NCI-H2081 (cell line): ENCODE measurements at regions not wholly inside any gene's neighbourhood (a gene's known extent, or its start where the extent isn't known, plus 50 kb on each side); places are given as distances from the start of the nearest gene placed in this dataset.
"Not testable (repeated sequence)": the region's sequence is repeated elsewhere in the genome, so short reads cannot be mapped to it uniquely, and the experiment has no call there.

Experiments used
- DNase-seq, 2 experiments: peaks; one replicate each; lab custom pipeline; 2025; lab: John Stamatoyannopoulos, UW

DNA sequence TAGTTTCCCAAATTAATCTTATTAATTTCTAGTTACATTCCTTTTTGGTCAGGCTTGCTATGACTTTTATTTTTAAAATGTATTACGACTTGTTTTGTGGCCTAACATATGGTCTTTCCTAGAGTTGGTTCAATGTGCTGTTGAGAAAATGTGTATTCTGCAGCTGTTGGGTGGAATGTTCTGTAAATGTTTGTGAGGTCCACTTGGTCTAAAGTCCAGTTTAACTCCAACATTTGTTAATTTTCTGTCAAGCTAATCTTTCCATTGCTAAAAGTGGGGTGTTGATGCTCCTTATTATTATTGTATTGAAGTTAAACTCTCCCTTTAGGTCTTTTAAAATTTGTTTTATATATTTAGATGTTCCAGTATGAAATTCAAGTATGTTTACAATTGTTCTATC is 1010.8 kb upstream of the EDIL3 start:
- no peak for DNase-seq

DNA sequence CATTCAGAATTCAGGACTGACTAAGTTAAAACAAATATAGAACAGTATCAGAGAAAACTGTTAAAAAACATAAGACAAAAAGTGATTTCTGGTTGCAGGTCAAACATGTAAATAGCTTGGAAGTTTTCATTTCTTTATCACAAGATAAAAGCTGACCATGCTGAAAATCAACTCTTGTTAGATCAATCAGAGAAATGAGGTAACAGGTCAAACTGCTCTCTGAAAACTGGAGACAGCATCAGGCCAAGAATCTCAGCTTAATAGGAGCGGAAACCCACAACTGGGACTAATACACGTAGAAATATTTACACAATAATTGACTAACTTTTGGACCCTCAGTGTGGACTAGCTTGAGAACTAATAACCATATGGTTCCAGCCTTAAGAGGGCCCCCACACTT is 1012.8 kb upstream of the EDIL3 start:
- no peak for DNase-seq

DNA sequence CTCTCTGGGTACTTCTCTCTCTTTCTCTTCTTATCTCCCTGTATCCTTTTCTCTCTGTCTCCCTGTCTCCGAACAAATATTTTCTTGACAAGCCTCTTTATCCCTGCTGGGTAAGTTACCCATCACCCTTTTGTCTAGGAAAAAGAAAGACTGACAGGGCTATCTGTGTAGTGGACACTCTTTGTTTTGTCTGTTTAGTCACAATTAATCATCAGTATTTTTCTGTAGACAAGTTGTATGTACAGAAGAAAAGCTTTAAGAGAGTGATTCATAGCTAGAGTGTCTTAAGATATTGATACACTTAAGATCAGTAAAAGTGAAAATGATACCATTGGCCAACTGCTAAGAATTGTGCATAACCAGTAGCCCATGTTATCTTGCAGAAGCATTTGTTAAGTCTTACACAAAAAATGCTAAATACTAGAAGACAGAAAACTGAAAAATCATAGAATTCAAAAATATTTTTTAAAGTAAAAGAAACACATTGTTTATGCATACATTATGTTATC is 1043.8 kb upstream of the EDIL3 start:
- no peak for DNase-seq

DNA sequence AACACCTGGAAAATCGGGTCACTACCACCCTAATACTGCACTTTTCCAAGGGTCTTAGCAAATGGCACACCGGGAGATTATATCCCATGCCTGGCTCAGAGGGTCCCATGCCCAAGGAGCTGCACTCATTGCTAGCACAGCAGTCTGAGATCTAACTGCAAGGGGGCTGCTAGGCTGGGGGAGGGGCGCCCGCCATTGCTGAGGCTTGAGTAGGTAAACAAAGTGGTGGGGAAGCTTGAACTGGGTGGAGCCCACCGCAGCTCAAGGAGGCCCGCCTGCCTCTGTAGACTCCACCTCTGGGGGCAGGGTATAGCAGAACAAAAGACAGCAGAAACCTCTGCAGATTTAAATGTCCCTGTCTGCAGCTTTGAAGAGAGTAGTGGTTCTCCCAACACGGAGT is 1047.0 kb upstream of the EDIL3 start:
- not testable (repeated sequence) for DNase-seq

DNA sequence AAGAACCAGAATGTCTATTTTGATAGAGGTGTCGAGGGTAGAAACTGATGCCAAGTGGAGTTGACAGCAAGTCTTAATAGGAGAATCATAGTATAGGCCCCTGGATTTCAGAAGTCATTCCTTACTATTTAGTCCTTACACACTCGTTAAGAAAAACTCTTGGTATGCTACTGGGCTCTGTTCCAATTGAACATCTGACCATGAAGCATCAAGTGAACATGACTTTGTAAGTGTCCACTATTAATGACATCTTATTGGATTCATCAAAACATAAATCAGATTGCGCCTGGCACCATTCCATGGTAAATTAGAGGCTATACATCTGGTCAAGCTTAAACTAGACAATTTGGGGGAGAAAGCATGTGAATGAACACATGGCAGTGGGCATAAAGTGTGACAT is 1056.5 kb upstream of the EDIL3 start:
- DNase-seq = no peak

DNA sequence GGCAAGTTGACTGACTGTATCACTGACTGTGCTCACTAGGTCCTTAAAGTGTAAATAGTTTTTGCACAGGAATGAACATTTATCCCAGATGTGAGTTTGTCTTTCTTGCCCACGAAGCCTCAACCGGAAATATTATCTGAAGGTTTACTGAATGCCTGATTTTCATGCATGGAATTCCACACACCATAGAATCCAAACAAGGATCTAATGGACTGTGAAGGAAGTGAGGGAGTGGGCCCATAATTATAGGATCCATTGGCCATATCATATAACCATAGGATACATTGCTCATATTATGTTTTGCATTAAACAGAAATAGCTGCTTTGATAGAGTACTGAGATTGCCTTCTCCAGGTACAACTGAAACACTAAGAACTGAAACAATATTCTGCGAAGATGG is 1057.2 kb upstream of the EDIL3 start:
- DNase-seq = no peak

DNA sequence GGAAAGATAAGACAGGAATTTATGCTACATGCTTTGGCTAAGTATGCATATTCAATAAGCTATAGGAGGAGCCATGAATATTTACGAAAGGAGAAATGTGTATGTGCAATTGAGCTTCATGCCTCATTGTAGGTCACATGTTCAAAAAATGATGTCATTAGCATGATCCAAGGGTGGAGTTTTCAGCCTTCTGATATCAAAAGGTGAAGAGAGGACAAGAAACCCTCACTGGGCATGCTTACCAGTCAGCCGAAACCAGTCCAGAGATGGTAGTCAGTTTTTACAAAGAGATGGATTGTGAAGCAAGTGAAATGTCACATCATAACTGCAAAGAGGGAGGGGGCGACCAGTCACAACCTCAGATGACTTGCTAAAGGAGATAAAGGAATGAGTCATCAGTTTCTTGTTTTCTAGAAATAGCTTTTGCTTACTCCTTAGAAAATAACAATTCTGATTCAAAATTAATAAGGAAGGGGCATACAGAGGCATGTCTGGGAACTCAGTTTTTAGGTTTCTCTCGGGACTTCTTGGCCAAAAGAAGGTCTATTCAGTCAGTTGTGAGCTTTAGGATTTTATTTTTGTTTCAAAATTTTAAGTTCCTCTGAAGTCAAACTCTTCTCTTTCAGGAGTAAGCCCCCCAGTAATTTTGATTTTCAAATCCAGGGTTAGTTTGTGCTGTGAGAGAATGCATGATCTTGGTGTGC is 1067.8 kb upstream of the EDIL3 start:
- DNase-seq = no peak

DNA sequence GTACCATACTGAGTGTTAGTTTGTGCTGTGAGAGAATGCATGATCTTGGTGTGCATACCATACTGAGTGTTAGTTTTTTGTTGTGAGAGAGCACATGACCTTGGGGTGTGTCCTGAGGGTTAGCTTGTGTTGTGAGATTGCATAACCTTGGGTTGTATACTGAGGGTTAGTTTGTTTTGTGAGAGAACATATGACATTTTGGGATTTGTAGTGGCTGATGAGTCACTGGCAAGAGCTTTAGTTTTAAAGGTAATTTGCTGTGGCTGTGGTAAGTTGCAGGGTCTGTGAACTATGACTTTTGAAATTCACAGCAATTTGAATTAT is 1068.3 kb upstream of the EDIL3 start:
- DNase-seq = no peak

DNA sequence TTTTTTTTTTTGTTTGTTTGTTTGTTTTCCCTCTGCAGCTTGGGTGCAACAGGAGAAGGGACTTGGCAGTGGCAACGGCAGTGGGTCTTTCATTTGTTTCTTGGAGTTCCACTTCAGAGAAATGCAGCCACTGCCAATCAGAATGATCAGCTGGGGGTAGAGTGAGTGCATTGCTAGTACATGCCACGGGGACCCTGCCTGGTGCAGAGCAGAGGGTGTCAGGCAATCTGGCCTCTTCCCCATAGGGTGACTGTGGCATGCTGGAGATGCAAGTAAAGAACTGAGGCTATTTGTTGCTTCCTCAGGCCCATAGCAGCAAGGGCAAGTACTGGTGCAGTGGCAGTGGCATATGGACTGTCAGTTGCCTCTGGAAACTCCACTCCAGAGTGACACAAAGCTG is 1073.6 kb upstream of the EDIL3 start:
- DNase-seq = no peak

DNA sequence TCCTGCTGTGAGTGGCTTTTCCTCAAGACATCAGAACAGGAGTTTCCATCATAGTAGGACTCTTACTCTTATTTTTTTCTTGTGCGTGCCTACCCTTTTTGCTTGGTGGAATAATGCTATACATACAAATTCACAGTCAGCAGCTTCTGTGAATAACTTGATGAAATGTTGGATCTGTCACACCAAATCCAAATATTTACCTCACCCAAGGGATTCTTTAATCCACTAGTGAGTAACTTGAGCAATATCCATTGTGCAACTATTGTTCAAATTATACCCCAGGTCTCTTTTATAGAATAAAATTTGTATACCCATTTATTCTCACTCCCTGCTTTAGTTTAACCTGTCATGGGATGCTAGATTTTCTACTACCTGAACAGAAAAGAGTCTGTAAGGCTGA is 1078.3 kb upstream of the EDIL3 start:
- no peak for DNase-seq

DNA sequence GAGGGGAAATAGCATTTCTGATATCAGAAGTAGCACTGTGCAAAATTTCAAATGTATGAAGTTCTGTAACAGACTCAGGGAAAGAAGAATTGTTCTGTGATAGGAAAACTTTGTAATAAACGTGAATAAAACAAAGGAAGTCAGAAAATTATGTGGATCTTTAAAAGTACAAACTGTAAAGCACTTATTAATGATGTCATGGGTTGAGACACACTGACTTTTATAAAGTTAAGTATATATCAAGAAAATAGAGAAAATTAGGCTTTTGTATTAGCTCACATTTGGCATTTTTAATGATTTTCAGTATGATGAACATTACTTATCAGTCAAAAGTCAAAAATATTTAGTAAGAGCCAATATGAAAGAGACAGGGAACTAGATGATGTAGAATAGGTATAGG is 1081.7 kb upstream of the EDIL3 start:
- no peak for DNase-seq

DNA sequence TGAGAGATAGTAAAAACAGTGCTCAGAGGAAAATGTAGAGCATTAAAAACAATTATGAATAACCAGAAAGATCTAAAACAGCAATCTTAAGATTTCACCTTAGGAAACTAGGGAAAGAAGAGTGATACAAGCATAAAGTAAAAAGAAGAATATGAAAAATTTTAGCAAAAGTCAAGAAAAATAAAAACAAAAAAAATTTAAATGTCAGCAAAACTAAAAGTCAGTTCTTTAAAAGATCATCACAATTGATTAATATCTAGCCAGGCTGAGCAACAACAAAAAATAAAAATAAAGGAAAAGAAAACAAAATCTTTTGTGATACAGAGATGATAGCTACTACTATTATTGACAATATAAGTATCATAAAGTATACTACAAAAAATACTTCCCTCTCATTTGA is 1088.1 kb upstream of the EDIL3 start:
- DNase-seq = no peak

DNA sequence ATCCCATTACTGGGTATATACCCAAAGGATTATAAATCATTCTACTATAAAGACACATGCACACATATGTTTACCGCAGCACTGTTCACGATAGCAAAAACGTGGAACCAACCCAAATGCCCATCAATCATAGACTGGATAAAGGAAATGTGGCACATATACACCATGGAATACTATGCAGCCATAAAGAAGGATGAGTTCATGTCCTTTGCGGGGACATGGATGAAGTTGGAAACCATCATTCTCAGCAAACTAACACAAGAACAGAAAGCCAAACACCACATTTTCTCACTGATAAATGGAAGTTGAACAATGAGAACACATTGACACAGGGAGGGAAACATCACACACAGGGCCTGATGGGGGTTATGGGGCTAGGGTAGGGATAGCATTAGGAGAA is 1090.5 kb upstream of the EDIL3 start:
- not testable (repeated sequence) for DNase-seq

DNA sequence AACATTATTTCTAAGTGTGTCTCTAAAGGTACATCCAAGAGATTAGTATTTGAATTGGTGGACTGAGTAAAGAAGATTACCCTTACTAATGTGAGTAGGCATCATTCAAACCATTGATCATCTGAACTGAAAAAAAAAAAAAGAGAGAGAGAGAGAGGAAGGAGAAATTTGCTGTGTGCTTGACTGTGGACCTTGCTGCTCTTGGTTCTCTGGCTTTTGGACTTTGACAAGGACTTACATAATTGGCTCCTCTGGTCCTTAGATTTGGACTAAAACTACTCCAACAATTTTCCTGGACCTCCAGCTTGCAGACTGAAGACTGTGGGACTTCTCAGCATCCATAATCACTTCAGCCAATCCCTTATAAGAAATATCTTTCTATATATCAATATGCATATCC is 1091.9 kb upstream of the EDIL3 start:
- no peak for DNase-seq

DNA sequence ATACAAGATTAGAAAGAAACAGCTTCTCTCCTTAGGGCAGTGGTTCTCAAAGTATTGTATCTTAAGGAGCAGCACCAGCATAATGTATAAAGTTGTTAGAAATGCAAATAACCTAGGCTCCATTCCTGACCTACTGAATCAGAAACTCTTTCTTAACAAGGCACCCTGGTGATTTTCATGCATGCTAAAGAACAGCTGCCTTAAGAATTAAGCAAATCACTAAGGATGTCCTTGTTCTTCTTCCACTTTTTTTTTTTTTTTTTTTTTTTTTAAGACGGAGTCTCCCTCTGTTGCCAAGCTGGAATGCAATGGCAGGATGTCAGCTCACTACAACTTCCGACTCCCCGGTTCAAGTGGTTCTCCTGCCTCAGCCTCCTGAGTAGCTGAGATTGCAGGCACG is 1095.2 kb upstream of the EDIL3 start:
- DNase-seq = no peak

DNA sequence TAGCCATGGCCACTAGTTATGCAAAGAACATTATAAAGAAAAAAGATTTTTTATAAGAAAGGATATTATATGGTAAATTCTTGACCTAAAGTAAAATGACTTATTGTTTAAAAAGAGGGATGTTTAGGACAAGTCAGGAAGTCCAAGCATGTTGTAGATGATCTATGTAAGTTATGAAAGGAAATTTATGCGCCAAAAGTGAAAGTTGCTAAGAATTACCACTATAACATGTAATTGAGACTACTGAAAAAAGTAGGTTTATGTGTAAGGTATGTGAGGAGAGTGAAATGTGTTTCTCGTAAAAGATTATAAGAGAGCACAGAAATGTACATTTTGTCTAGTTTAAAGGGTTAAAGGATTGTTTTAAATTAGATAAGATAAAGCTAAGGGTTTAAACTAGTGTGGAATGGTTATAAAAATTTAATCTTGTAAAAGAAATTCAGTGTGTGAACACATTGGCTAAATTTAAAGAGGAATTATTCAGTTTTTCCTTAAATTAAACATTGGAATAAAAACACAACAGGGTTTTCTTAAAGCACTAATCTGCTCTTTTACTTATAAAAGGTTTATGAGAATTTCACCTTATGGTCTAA is 1100.4 kb upstream of the EDIL3 start:
- no peak for DNase-seq

DNA sequence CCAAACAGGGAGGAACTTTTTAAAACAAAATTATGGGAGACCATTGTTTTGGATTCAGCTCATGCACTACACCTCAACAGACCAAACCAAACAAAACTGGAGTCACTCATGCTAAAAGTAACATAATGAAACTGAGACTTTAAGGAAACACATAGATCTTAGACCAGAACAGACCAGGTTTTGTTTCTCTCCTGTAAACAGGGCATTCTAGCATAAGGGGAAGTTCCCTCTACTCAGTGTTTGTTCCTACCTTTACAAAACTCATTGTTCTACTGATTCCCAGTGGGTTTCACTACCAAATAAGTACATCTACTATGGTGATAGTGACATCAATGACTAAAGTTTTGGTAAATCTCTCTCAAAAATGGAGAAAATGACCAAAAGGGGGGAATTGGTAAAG is 1103.6 kb upstream of the EDIL3 start:
- DNase-seq = no peak

DNA sequence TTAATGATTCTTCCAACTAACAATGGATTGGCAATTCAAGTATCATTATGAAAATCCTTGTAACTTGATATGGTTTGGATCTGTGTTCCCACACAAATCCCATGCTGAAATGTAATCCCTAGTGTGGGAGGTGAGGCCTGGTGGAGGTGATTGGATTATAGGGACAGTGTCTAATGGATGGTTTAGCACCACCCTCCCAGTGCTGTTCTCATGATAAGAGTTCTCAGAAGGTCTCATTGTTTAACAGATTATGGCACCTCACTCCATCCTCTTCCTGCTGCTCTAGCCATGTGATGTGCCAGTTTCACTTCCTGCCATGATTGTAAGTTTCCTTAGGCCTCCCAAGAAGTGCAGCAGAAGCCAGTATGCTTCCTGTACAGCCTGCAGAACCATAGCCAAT is 1116.2 kb upstream of the EDIL3 start:
- DNase-seq = no peak

DNA sequence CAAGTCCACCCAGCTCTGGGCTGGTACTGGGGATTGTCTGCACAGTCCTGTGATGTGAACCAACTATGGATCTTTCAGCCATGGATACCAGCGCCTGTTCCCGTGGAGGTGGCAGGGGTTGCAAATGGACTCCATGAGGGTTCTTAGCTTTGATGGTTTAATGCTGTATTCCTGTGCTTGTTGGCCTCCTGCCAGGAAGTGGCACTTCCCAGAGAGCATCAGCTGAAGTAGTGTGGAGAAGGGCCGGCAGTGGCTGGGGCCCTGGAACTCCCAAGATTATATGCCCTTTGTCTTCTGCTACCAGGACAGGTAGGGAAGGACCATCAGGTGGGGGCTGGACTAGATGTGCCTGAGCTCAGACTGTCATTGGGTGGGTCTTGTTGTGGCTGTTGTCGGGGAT is 1104.8 kb upstream of the COX7C start:
- DNase-seq = no peak

DNA sequence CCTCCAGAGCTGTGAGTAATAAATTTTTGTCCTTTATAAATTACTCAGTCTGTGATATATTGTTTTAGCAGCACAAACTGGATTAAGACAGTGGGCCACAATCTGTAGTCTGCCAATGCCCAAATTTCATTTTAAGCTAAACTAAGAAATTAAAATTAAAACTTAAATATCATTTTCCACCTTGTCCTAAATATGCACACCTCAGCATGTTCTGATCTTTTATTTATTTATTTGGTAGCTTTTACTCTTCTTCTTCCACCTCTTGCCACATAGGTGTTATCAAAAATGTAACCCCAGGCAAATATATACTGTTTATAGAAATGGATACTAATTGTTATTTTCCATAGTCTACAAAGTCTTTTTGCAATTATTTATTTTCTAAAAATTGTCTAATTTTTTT is 1102.2 kb upstream of the COX7C start:
- no peak for DNase-seq

DNA sequence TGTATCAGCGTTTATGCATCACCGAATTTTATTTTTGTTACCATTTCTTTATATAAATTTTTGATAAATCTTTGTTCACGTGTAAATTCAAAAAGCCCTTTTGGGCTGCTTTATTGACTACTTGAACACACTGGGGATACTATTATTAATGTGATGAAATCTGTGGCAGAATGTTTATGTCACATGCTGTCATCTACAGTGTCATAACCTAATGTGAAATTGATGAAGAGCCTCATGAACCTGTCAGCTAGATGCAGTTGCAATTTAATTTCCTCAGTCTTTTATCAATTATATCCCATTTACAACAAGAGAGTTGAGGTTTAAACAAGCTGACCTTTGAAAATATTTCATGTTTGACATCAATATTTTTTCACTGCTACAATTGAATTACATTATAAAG is 1100.4 kb upstream of the COX7C start:
- DNase-seq = no peak

DNA sequence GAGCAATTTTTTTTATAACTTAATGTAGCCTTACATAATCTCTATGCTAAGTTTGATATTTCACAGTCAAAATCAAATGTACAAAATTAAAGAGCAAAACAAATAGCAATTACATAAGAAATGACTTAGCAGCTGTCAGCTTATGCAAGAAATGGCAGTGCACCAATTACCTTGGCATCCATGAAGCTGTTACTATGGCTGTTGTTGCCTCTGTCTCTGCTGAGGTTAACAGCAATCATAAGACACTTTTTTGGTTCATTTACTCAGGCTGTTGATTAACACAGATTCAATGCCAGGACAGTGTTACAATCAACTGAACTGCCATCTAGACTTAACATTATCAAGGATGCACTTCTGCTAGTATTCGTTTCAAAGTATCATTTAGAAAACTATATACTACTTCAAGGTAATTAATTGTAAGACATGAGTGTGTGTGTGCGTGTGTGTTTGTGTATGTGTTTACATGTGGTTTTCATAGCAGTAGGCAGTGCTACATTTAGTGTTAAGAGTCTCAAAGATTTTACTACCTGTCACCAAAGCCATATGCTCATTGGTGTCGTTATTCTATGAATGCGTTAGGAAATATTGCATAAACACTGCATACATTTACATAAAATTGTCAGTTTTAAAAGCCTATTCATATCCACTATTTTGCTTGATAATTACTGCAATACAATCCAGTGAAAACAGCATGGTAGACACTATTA is 1084.2 kb upstream of the COX7C start:
- peak in 1 of 2 experiments; percentile 33 for DNase-seq

DNA sequence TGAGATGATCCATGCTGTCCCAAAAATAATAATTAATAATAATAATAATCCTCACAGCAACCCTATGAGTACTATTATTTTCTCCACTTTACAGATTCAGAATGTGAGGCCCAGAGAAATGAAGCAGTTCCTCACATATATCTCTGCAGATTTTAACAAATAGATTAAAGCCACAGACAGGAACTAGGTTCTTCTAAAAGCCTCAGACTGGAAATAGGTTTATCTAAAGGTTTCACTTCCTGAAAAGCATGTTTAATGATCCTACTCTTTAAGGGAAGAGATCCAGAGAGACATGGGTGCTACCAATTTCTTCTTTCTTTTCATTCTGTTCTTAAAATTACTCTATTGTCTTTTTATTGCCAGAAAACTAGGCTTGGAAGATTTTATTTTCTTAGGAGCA is 1079.4 kb upstream of the COX7C start:
- no peak for DNase-seq

DNA sequence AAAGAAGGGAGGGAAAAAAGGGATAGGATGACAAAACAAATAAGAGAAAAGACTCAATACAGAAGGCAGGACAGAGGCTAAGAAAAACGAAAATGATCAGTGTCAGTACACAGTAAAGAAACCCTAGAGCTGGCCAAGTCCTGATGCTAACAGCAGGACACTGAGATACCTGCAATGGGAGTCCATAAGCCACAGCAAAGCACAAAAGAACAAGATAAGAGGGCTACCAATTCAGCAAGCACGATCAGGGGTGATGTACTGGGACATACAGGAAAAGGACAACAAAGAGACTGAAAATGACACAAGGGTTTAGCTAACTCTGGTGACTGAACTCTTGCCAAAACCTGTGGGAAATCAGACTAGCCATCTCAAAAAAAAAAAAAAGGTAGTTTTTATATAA is 1072.6 kb upstream of the COX7C start:
- no peak for DNase-seq
